A549 (cell line): ENCODE measurements at regions not wholly inside any gene's neighbourhood (a gene's known extent, or its start where the extent isn't known, plus 50 kb on each side); places are given as distances from the start of the nearest gene placed in this dataset.

Experiments used
- CEBPB ChIP-seq, 2 experiments: fragments of >200 bp in 1 of 2; sonication (Bioruptor Twin) in 1 of 2; formaldehyde crosslinking in 1 of 2; IDR thresholded peaks; 2 replicates each; pipeline ENCODE4 v1.6.1; 2012 to 2016
- EP300 ChIP-seq, 2 experiments: fragments of >200 bp; sonication (Bioruptor Twin); formaldehyde crosslinking; IDR thresholded peaks; 2 replicates in 1 of 2; 3 replicates in 1 of 2; pipeline ENCODE4 v1.6.1; 2016 to 2017
- MYC ChIP-seq: IDR thresholded peaks from 2 replicates; pipeline ENCODE4 v1.6.1; 2012; ENCODE audit warnings: mild to moderate bottlenecking, inconsistent platforms, low read length, improper control_type of control experiment, borderline replicate concordance
- POLR2A ChIP-seq: IDR thresholded peaks from 2 replicates; pipeline ENCODE4 v1.6.1; 2012; ENCODE audit warnings: mild to moderate bottlenecking, low read length
- SMC3 ChIP-seq: fragments of >200 bp; sonication (Bioruptor Twin); formaldehyde crosslinking; IDR thresholded peaks from 3 replicates; pipeline ENCODE4 v1.6.1; 2018; ENCODE audit warnings: inconsistent platforms
- ZC3H11A ChIP-seq: fragments of 450-650 bp; IDR thresholded peaks from 2 replicates; pipeline ENCODE4 v1.6.1; 2014; ENCODE audit warnings: antibody characterized with exemption, mild to moderate bottlenecking
- TF ChIP-seq, protein P1 (sequence below): fragments of >200 bp; sonication (Bioruptor Twin); formaldehyde crosslinking; IDR thresholded peaks from 3 replicates; pipeline ENCODE4 v1.5.1; 2016

DNA sequence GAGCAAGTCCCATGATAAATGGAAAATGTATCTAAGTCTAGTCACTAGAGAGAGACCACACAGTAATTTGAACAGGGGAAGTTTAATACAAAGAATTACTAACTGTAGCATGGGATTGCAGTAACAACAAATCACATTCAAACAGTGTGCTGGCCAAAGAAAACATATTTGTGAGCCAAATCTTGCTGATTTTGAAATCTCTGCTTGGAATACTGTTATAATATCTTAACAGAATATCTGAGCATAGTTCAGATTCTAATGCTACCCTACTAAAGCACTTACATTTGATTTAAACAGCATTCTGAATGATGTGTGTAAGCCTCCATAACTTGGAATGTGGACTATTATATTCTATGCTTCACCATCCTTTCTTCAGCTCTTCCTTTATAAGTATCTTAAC, 270.0 kb upstream of the BRINP3 start:
- TF ChIP-seq, protein P1, sequence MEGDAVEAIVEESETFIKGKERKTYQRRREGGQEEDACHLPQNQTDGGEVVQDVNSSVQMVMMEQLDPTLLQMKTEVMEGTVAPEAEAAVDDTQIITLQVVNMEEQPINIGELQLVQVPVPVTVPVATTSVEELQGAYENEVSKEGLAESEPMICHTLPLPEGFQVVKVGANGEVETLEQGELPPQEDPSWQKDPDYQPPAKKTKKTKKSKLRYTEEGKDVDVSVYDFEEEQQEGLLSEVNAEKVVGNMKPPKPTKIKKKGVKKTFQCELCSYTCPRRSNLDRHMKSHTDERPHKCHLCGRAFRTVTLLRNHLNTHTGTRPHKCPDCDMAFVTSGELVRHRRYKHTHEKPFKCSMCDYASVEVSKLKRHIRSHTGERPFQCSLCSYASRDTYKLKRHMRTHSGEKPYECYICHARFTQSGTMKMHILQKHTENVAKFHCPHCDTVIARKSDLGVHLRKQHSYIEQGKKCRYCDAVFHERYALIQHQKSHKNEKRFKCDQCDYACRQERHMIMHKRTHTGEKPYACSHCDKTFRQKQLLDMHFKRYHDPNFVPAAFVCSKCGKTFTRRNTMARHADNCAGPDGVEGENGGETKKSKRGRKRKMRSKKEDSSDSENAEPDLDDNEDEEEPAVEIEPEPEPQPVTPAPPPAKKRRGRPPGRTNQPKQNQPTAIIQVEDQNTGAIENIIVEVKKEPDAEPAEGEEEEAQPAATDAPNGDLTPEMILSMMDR: no peak
- TF ChIP-seq MYC: no peak
- no peak for TF ChIP-seq SMC3
- TF ChIP-seq POLR2A: no peak
- TF ChIP-seq CEBPB (IDR thresholded peaks at IDR 0.05): no peak
- TF ChIP-seq ZC3H11A: no peak
- no peak for TF ChIP-seq EP300 (IDR thresholded peaks at IDR 0.05)
